ENCODE measurements at regions not wholly inside any gene's neighbourhood (a gene's known extent, or its start where the extent isn't known, plus 50 kb on each side); places are given as distances from the start of the nearest gene placed in this dataset.

DNA sequence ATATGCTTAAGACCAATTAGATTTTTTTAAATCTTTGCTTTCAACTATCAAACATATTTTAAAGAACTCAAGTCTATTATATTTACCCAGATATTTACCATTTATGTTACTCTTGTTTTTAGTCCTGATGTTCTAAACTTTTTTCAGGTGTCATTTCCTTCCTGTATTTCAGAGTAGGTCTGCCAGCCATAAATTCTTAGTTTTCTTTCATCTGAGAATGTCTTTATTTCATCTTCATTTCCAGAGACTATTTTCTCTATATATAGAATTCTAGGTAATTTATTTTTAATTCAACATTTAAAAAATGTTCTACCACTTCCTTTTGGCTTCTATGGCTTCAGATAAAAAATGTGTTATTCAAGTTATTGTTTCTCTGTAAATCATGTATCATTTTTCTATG lies 218.2 kb upstream of the AMIGO2 start:
- no TSS peak for BruUV-seq (replicated peaks)
- intact Hi-C loops (cut with micrococcal nuclease; ENCODE audit: unreplicated experiment): no loop called here
- ChIA-PET POLR2A (ENCODE audit: low non-redundant PET) (no interaction called here), CTCF (no interaction called here)
- H3K36me3 ChIP-seq (ENCODE audit: insufficient read depth, low read length, poor library complexity, severe bottlenecking): no peaks in the 10 kb centered on the region
- no peak overlapping the region for H3K27ac ChIP-seq (ENCODE audit: low read depth, low read length, poor library complexity, severe bottlenecking)
- no peak overlapping the region for H3K4me3 ChIP-seq (ENCODE audit: low read depth, low read length, poor library complexity, severe bottlenecking)
- H3K27me3 ChIP-seq (replicated peaks; ENCODE audit: insufficient read depth, low read depth, low read length, poor library complexity): no peaks in the 10 kb centered on the region
- peaks cover 4% of the 10 kb centered on the region for H3K4me1 ChIP-seq (ENCODE audit: insufficient read depth, low read length, poor library complexity, severe bottlenecking)
- TF ChIP-seq, protein P1, sequence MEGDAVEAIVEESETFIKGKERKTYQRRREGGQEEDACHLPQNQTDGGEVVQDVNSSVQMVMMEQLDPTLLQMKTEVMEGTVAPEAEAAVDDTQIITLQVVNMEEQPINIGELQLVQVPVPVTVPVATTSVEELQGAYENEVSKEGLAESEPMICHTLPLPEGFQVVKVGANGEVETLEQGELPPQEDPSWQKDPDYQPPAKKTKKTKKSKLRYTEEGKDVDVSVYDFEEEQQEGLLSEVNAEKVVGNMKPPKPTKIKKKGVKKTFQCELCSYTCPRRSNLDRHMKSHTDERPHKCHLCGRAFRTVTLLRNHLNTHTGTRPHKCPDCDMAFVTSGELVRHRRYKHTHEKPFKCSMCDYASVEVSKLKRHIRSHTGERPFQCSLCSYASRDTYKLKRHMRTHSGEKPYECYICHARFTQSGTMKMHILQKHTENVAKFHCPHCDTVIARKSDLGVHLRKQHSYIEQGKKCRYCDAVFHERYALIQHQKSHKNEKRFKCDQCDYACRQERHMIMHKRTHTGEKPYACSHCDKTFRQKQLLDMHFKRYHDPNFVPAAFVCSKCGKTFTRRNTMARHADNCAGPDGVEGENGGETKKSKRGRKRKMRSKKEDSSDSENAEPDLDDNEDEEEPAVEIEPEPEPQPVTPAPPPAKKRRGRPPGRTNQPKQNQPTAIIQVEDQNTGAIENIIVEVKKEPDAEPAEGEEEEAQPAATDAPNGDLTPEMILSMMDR (conservative IDR thresholded peaks at IDR 0.05; ENCODE audit: low read depth, low read length): no peak
- no peak for TF ChIP-seq EZH2 (IDR thresholded peaks at IDR 0.05; ENCODE audit: borderline replicate concordance, low read depth, low read length, poor library complexity, severe bottlenecking)
- H3K9me3 ChIP-seq (ENCODE audit: low read depth, low read length, poor library complexity, severe bottlenecking): no peaks in the 10 kb centered on the region
- DNase-seq (ENCODE audit: low spot score): no peak

DNA sequence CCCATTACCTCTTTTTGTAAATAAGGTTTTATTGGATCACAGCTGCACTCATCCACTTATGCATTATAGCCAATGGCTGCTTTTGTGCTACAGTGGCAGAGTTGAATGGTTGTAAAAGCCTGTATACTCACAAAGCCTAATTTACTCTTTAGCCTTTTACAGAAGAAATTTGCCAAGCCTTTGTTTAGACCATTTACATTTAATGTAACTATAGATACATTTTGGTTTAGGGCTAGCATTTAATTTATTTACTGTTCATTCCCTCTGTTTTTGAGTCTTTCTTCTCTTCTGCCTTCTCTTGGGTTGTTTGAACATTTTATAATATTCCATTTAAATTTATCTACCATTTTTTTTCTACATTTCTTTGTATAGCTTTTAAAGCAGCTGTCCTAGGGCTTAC lies 217.1 kb upstream of the AMIGO2 start:
- intact Hi-C loops (cut with micrococcal nuclease; ENCODE audit: unreplicated experiment): no loop called here
- ChIA-PET CTCF (no interaction called here), POLR2A (ENCODE audit: low non-redundant PET) (no interaction called here)
- Histone ChIP-seq H3K27ac (ENCODE audit: low read depth, low read length, poor library complexity, severe bottlenecking) (no peak overlapping the region), H3K4me1 (ENCODE audit: insufficient read depth, low read length, poor library complexity, severe bottlenecking) (no peaks in the 10 kb centered on the region), H3K4me3 (ENCODE audit: low read depth, low read length, poor library complexity, severe bottlenecking) (no peak overlapping the region), H3K36me3 (ENCODE audit: insufficient read depth, low read length, poor library complexity, severe bottlenecking) (no peaks in the 10 kb centered on the region), H3K27me3 (replicated peaks; ENCODE audit: insufficient read depth, low read depth, low read length, poor library complexity) (no peaks in the 10 kb centered on the region), H3K9me3 (ENCODE audit: low read depth, low read length, poor library complexity, severe bottlenecking) (no peaks in the 10 kb centered on the region)
- TF ChIP-seq EZH2 (IDR thresholded peaks at IDR 0.05; ENCODE audit: borderline replicate concordance, low read depth, low read length, poor library complexity, severe bottlenecking): no peak
- TF ChIP-seq, protein P1 (conservative IDR thresholded peaks at IDR 0.05; ENCODE audit: low read depth, low read length): no peak
- DNase-seq (ENCODE audit: low spot score): no peak
- BruUV-seq (replicated peaks): no TSS peak

DNA sequence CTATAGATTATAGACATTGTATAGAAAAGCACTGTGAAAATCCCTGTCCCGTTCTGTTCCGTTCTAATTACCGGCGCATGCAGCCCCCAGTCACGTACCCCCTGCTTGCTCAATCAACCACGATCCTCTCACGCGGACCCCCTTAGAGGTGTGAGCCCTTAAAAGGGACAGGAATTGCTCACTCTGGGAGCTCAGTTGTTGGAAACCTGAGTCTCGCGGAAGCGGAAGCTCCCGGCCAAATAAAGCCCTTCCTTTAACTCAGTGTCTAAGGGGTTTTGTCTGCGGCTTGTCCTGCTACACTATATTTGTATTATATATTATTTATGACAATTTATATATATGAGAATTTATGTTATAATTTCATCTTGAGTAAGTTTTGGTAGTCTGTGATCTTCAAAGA lies 213.6 kb upstream of the AMIGO2 start:
- Histone ChIP-seq H3K36me3 (ENCODE audit: insufficient read depth, low read length, poor library complexity, severe bottlenecking) (no peaks in the 10 kb centered on the region), H3K27ac (ENCODE audit: low read depth, low read length, poor library complexity, severe bottlenecking) (no peak overlapping the region), H3K4me1 (ENCODE audit: insufficient read depth, low read length, poor library complexity, severe bottlenecking) (no peaks in the 10 kb centered on the region), H3K27me3 (replicated peaks; ENCODE audit: insufficient read depth, low read depth, low read length, poor library complexity) (no peaks in the 10 kb centered on the region), H3K9me3 (ENCODE audit: low read depth, low read length, poor library complexity, severe bottlenecking) (no peaks in the 10 kb centered on the region), H3K4me3 (ENCODE audit: low read depth, low read length, poor library complexity, severe bottlenecking) (no peak overlapping the region)
- TF ChIP-seq EZH2 (IDR thresholded peaks at IDR 0.05; ENCODE audit: borderline replicate concordance, low read depth, low read length, poor library complexity, severe bottlenecking): no peak
- TF ChIP-seq, protein P1 (conservative IDR thresholded peaks at IDR 0.05; ENCODE audit: low read depth, low read length): no peak
- DNase-seq (ENCODE audit: low spot score): no peak
- intact Hi-C loops (cut with micrococcal nuclease; ENCODE audit: unreplicated experiment): no loop called here
- no TSS peak for BruUV-seq (replicated peaks)
- ChIA-PET CTCF (no interaction called here), POLR2A (ENCODE audit: low non-redundant PET) (no interaction called here)
